GM12878 (cell line): ENCODE measurements at regions not wholly inside any gene's neighbourhood (a gene's known extent, or its start where the extent isn't known, plus 50 kb on each side); places are given as distances from the start of the nearest gene placed in this dataset.

Source experiments
- ATAC-seq: fragments of 200-7000 bp; cut with Tn5 transposase; 3 replicates; pipeline ENCODE4 v1.9.1; 2020; ENCODE audit warnings: mild to moderate bottlenecking, moderate library complexity
- BruUV-seq: library from RNA; stranded (reverse); fragments of 400-500 nt; replicated peaks from 2 replicates; lab custom pipeline; 2021; lab: Mats Ljungman, UMichigan
- CTCF ChIA-PET: fragments of 300-600 bp; sonication (Branson Sonifier 250); formaldehyde crosslinking; extraction: SDS; loops from one replicate; lab custom pipeline; 2021; ENCODE audit warnings: inconsistent platforms; lab: Yijun Ruan, JAX
- POLR2A ChIA-PET: fragments of 350-600 bp; formaldehyde crosslinking; extraction: SDS; loops from one replicate; lab custom pipeline; 2021; ENCODE audit warnings: inconsistent platforms; lab: Charles Lee
- RAD21 ChIA-PET: fragments of 300-600 bp; sonication (Branson Sonifier 250); formaldehyde crosslinking; loops from one replicate; lab custom pipeline; 2023; ENCODE audit warnings: antibody characterized with exemption; ENCODE audit not compliant: unreplicated experiment; lab: Charles Lee
- SMC1A ChIA-PET: fragments of 300-600 bp; sonication (Branson Sonifier 250); formaldehyde crosslinking; loops from one replicate; lab custom pipeline; 2023; ENCODE audit not compliant: unreplicated experiment, uncharacterized antibody; lab: Charles Lee
- DNase-seq: peaks from one replicate; pipeline ENCODE4 v3.0.0-alpha.2; 2011; ENCODE audit warnings: low read depth, low spot score
- FAIRE-seq: peaks from 3 replicates; lab custom pipeline; 2011; peaks lifted over from hg19 to GRCh38; lab: Jason Lieb, UNC
- H2AFZ ChIP-seq: 2 replicates; pipeline ENCODE4 v1.6.0; 2011; ENCODE audit warnings: low read depth, low read length, control low read depth; ENCODE audit not compliant: control insufficient read depth
- H3K27ac ChIP-seq: 2 replicates; pipeline ENCODE4 v1.5.1; 2011; ENCODE audit warnings: control low read depth; ENCODE audit not compliant: control insufficient read depth, insufficient read depth
- H3K27me3 ChIP-seq, 2 experiments: replicated peaks in 1 of 2; 2 replicates each; pipeline versions ENCODE4 v1.6.0 to v1.6.1; 2011; ENCODE audit warnings: low read length in 1 of 2; ENCODE audit not compliant: control insufficient read depth in 2 of 2, insufficient read depth in 2 of 2
- H3K36me3 ChIP-seq, 2 experiments: 2 replicates each; pipeline ENCODE4 v1.5.1; 2011; ENCODE audit warnings: low read length in 1 of 2; ENCODE audit not compliant: control insufficient read depth in 2 of 2, insufficient read depth in 2 of 2
- H3K4me1 ChIP-seq: 2 replicates; pipeline ENCODE4 v1.6.1; 2011; ENCODE audit warnings: mild to moderate bottlenecking, low read length, moderate library complexity, mixed read lengths; ENCODE audit not compliant: control insufficient read depth, insufficient read depth
- H3K4me2 ChIP-seq: 2 replicates; pipeline ENCODE4 v1.6.0; 2011; ENCODE audit warnings: control low read depth; ENCODE audit not compliant: control insufficient read depth, insufficient read depth
- H3K4me3 ChIP-seq: fragments of 200-600 bp; sonication (generic); 2 replicates; pipeline ENCODE4 v1.5.1; 2016
- H3K79me2 ChIP-seq: 2 replicates; pipeline ENCODE4 v1.6.0; 2011; ENCODE audit warnings: low read length; ENCODE audit not compliant: control insufficient read depth, insufficient read depth
- H3K9ac ChIP-seq: 2 replicates; pipeline ENCODE4 v1.8.0; 2011; ENCODE audit warnings: low read length, control low read depth, mixed read lengths; ENCODE audit not compliant: control insufficient read depth, insufficient read depth
- H3K9me3 ChIP-seq: replicated peaks from 3 replicates; pipeline ENCODE4 v1.5.1; 2011; ENCODE audit warnings: mild to moderate bottlenecking, low read length; ENCODE audit not compliant: control insufficient read depth, insufficient read depth
- H4K20me1 ChIP-seq: 2 replicates; pipeline ENCODE4 v1.6.0; 2011; ENCODE audit not compliant: control insufficient read depth, insufficient read depth
- BCL3 ChIP-seq: IDR thresholded peaks from 2 replicates; pipeline ENCODE4 v1.6.1; 2011; ENCODE audit warnings: borderline replicate concordance, low read depth, mild to moderate bottlenecking, moderate library complexity, low read length; ENCODE audit not compliant: insufficient read depth, poor library complexity, severe bottlenecking
- HDGF ChIP-seq: fragments of 450-650 bp; IDR thresholded peaks from 2 replicates; pipeline ENCODE4 v1.6.1; 2016; ENCODE audit warnings: antibody characterized with exemption
- LARP7 ChIP-seq: fragments of 450-650 bp; IDR thresholded peaks from 2 replicates; pipeline ENCODE4 v1.6.1; 2017; ENCODE audit warnings: mild to moderate bottlenecking
- MEF2A ChIP-seq: IDR thresholded peaks from 2 replicates; pipeline ENCODE4 v1.6.1; 2011; ENCODE audit warnings: low read depth, mild to moderate bottlenecking, low read length, moderate library complexity; ENCODE audit not compliant: insufficient read depth
- USF2 ChIP-seq: IDR thresholded peaks from 2 replicates; pipeline ENCODE4 v1.6.1; 2011; ENCODE audit warnings: low read depth, low read length, improper control_type of control experiment, borderline replicate concordance
- ZNF207 ChIP-seq: fragments of 450-650 bp; IDR thresholded peaks from 2 replicates; pipeline ENCODE4 v1.6.1; 2014; ENCODE audit warnings: antibody characterized with exemption, mild to moderate bottlenecking, borderline replicate concordance
- WGBS: methylation state at CpG from one replicate; pipeline ENCODE4 v1.1.6; 2016; ENCODE audit warnings: low lambda C conversion rate; ENCODE audit not compliant: insufficient replicate concordance, insufficient coverage; ENCODE audit errors: missing lambda C conversion rate; 5-methylcytosine and 5-hydroxymethylcytosine counted together
- in situ Hi-C: fragments of 300-500 bp; cut with MboI; formaldehyde crosslinking; loops from 9 replicates; pipeline ENCODE4 v1.14.3; 2018; ENCODE audit warnings: mixed read lengths
- intact Hi-C: fragments of 100-400 bp; cut with micrococcal nuclease; formaldehyde crosslinking; loops from one replicate; pipeline ENCODE4 v1.14.2; 2022; ENCODE audit not compliant: unreplicated experiment

GRCh38 chr11:33605703-33606102 lies 94.9 kb downstream of the C11orf91 start:
- intact Hi-C loops: no loop called here

More at GRCh38 chr11:33605703-33606102, 94.9 kb downstream of the C11orf91 start:
- H3K4me2 ChIP-seq: no peak overlapping the region
- H3K4me1 ChIP-seq: no peaks in the 10 kb centered on the region
- ATAC-seq (no peak), DNase-seq (no peak), FAIRE-seq (no peak)
- SMC1A ChIA-PET: interaction anchor here (1.1 kb wide), 1 partner anchor 258 kb away, joined by 3 read pairs; no protein-coding TSS in a partner anchor
- no peak overlapping the region for H2AFZ ChIP-seq
- no peaks in the 10 kb centered on the region for H3K79me2 ChIP-seq
- POLR2A ChIA-PET: no interaction called here
- in situ Hi-C loops: no loop called here
- no peak overlapping the region for H3K4me3 ChIP-seq
- H3K27ac ChIP-seq: no peak overlapping the region
- 19% methylated on average over 3 of the region's 3 CpGs for WGBS
- CTCF ChIA-PET: interaction anchor here (0.6 kb wide), 1 partner anchor 1704 kb away, joined by 3 read pairs; no protein-coding TSS in a partner anchor
- no peaks in the 10 kb centered on the region for H3K36me3 ChIP-seq
- no peaks in the 10 kb centered on the region for H3K27me3 ChIP-seq
- H3K9ac ChIP-seq: no peak overlapping the region
- no TSS peak for BruUV-seq
- no peaks in the 10 kb centered on the region for H3K9me3 ChIP-seq
- H4K20me1 ChIP-seq: no peaks in the 10 kb centered on the region
- RAD21 ChIA-PET: no interaction called here
- TF ChIP-seq MEF2A (no peak), ZNF207 (no peak), LARP7 (no peak), USF2 (no peak), HDGF (no peak), BCL3 (no peak)
